A549 (cell line): ENCODE measurements at regions not wholly inside any gene's neighbourhood (a gene's known extent, or its start where the extent isn't known, plus 50 kb on each side); places are given as distances from the start of the nearest gene placed in this dataset.

Source experiments
- FOXS1 ChIP-seq: fragments of 250-450 bp; sonication (Bioruptor Pico); IDR thresholded peaks from 2 replicates; pipeline ENCODE4 v1.5.0; 2020; ENCODE audit warnings: mild to moderate bottlenecking, moderate library complexity
- SMC3 ChIP-seq: fragments of >200 bp; sonication (Bioruptor Twin); formaldehyde crosslinking; IDR thresholded peaks from 3 replicates; pipeline ENCODE4 v1.6.1; 2018; ENCODE audit warnings: inconsistent platforms
- TF ChIP-seq, protein P1 (sequence below): fragments of >200 bp; sonication (Bioruptor Twin); formaldehyde crosslinking; IDR thresholded peaks from 3 replicates; pipeline ENCODE4 v1.5.1; 2016

DNA sequence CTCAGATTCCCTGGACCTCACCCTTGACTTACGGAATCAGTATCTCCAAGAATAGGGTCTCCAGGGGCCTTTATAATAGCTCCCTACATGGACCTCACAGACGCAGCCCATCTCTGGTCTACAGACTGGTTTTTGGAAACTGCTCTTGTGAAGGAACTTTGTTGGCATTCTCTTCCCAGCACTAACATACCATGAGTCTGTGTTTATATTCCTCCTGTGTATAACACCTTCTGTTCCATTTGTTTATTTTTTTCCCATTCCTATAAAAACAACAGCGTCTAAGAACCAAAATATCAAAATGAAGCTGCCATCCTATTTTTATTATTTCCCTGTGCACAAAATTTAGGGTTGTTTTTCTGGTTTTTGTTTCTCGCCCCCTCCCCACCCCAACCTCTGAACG, 131.1 kb downstream of the NEDD1 start:
- TF ChIP-seq, protein P1, sequence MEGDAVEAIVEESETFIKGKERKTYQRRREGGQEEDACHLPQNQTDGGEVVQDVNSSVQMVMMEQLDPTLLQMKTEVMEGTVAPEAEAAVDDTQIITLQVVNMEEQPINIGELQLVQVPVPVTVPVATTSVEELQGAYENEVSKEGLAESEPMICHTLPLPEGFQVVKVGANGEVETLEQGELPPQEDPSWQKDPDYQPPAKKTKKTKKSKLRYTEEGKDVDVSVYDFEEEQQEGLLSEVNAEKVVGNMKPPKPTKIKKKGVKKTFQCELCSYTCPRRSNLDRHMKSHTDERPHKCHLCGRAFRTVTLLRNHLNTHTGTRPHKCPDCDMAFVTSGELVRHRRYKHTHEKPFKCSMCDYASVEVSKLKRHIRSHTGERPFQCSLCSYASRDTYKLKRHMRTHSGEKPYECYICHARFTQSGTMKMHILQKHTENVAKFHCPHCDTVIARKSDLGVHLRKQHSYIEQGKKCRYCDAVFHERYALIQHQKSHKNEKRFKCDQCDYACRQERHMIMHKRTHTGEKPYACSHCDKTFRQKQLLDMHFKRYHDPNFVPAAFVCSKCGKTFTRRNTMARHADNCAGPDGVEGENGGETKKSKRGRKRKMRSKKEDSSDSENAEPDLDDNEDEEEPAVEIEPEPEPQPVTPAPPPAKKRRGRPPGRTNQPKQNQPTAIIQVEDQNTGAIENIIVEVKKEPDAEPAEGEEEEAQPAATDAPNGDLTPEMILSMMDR: no peak
- TF ChIP-seq SMC3 (no peak), FOXS1 (no peak)
